Left ventricle myocardium superior (tissue), 1 donor: ENCODE measurements at regions not wholly inside any gene's neighbourhood (a gene's known extent, or its start where the extent isn't known, plus 50 kb on each side); places are given as distances from the start of the nearest gene placed in this dataset.

Experiments
- ATAC-seq: fragments of 200-7000 bp; cut with Tn5 transposase; one replicate; pipeline ENCODE4 v1.9.1; 2020; ENCODE audit warnings: mild to moderate bottlenecking, moderate library complexity
- DNase-seq: peaks from one replicate; pipeline ENCODE4 v3.0.0-alpha.2; 2020
- intact Hi-C: fragments of 100-400 bp; cut with micrococcal nuclease; formaldehyde crosslinking; loops from one replicate; pipeline ENCODE4 v1.11.0; 2022
- donor health status: DM: no; HTN: yes; CAD: no; lungs with severe emphysema.

DNA sequence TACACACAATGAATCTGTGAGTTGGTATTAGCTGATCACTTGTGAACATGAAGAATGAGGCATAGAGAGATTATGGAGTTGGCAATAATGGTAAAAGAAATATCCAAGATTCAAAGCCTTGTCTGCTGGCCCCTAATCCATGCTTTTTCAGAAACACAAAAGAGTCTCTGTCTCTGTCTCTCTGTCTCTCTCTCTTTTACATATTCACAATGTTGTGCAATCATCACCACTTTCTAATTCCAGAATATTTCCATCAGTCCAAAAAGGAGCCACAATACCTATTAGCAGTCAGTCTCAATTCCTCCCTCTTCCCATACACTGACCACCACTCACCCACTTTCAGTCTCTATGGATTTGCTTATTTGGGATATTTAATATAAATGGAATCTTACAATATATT, 370.1 kb upstream of the CDH8 start:
- no peak for ATAC-seq
- no peak for DNase-seq
- intact Hi-C loops, result no loop called here

DNA sequence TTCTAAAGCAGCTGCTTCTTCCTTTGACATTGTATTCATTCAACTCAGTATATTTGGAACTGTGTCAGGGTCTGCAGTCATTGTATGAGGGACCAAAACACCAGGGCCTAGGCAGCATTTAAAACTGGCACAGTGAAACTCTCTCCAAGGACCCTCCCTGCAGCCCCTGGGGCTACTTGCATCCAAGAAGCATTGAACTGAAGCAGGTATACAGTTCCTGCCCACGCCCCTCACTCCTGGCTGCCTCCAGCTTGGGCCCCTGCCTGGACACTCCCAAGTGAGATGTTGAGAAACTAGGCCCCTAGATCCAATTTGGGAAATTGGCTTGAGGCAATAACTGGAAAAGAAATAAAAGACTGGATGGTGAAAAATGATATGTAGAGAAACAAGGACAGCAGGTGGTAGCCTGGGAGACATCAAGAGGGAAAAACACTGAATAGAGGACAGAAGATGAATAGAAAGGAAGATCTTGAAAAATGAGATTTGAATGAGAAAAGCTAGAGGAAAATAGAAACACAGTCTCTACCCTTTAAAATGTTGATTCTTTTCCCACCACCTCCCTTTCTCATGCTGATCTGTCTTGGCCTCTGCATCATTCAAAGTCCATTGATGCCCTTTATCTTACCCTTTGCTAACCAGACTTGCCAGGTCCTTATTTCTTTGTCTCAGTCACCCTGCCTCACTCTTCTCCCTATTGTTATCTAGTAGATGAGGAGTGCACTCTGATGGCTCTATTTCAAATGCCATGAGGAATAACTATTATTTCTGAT, 368.8 kb upstream of the CDH8 start:
- no peak for ATAC-seq
- DNase-seq, result no peak
- intact Hi-C loops, result no loop called here

- ATAC-seq (no peak), DNase-seq (no peak)
- intact Hi-C loops, result no loop called here
These were observed 356.5 kb upstream of the CDH8 start for GRCh38 chr16:62392698-62393097.

GRCh38 chr16:62391940-62392339, 355.7 kb upstream of the CDH8 start:
- DNase-seq, result no peak
- intact Hi-C loops, result no loop called here
- ATAC-seq, result no peak

- intact Hi-C loops, result no loop called here
- no peak for DNase-seq
- ATAC-seq, result no peak
These were observed 354.9 kb upstream of the CDH8 start for GRCh38 chr16:62391134-62391533.

- no peak for ATAC-seq
- intact Hi-C loops, result no loop called here
- DNase-seq, result no peak
These were observed 354.0 kb upstream of the CDH8 start for GRCh38 chr16:62390214-62390613.

DNA sequence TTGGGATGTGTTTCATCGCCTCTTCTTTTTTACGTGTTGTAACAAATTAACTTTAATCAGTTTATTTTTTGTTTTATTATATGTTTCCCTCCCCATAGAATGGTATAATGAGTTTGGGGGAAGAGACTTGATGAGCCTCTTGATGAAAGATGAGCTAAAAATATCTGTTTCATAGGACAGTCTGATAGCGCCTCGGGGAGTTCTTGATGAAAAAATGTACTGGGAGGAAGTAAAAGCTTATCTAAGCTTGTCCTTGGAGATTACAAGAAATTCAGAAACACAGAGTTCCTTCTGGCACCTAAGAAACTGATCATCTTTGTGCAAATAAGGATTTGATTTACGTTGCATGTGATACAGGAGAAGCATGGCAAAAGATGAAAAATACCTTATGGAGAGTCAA, 350.2 kb upstream of the CDH8 start:
- ATAC-seq (no peak), DNase-seq (no peak)
- intact Hi-C loops, result no loop called here

GRCh38 chr16:62383941-62384340, 347.7 kb upstream of the CDH8 start:
- ATAC-seq (no peak), DNase-seq (no peak)
- intact Hi-C loops, result no loop called here

- ATAC-seq (no peak), DNase-seq (no peak)
- intact Hi-C loops, result no loop called here
These were observed 334.2 kb upstream of the CDH8 start for GRCh38 chr16:62370445-62370844.

DNA sequence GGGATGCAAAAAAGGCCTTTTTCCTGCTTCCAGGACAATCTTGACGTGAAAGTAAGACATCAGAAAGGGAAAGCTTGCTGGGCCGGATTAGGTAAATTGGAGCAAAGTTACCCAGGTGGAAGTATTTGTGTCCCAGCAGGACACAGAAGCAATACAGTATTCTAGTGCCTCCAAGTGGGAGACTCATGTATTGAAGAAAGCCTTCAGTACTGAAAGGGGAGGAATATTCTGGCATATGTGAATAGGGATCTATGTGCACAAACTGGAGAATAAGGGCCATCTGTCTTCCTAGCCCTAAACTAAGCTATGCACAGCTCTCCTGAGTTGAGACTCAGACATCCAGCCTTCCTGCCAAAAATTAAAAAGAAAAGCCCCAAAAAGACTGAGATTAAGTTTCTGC, 327.3 kb upstream of the CDH8 start:
- intact Hi-C loops, result no loop called here
- ATAC-seq, result no peak
- DNase-seq, result no peak

DNA sequence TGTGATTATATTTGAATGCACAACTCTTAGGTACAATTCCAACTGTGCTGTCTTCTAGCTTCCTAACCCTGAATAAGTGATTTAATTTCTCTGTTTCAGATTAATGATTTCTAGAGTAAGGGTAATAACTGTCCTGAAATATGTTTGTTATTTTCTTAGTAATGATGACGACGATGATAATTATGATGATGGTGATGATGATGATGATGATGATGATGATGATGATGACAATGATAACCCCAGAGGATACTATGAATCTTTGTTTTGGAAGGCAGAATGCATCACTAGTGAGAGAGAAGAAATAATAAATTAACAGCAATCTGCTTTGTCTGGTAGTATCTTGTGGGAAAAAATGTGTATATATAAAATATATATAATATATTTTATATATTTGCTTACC, 317.1 kb upstream of the CDH8 start:
- no peak for DNase-seq
- intact Hi-C loops, result no loop called here
- no peak for ATAC-seq

DNA sequence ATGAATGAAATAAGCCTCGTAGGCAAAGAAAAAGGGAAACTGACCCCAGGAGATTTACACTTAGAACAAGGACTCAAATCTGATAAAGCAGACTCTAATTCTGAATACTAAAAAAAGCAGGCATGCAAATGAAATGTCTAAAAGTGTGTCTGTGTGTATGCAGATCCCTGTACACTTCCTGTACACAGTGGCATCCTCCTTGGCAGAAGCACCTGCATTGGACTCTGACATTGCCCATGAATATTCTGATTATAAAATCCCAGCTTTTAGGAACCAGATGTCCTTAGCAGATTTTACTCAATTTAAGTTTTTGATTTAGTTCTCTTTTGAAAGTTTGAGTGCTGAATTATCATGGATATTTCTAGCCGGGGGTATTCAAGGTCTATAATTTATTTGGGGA, 306.0 kb upstream of the CDH8 start:
- ATAC-seq (no peak), DNase-seq (no peak)

GRCh38 chr16:62335356-62335755, 299.1 kb upstream of the CDH8 start:
- no peak for DNase-seq
- intact Hi-C loops, result no loop called here
- ATAC-seq, result no peak

More for the DNA sequence above, 306.0 kb upstream of the CDH8 start:
- intact Hi-C loops, result no loop called here

GRCh38 chr16:62321606-62322005, 285.4 kb upstream of the CDH8 start:
- no peak for DNase-seq
- ATAC-seq, result no peak
- intact Hi-C loops, result no loop called here

DNA sequence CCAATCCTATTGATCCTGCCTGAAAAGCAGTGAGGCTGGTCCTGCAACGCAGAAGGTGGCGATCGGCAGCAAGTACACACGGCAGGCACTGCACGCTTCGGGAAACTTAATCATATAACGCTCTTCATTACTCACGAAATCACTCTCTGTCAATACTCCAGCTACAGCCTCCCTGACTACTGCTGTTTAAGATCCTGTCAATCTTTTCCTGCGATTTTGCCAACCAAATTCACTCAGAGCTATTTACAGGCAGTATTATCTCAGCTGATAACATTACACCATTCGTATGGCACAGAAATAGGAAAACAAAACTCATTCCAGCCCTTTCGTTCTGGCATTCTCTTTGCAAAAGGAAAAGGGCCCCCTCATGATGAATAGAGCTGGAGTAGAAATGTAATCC, 262.4 kb upstream of the CDH8 start:
- ATAC-seq, result no peak
- DNase-seq, result no peak
- intact Hi-C loops, result no loop called here

DNA sequence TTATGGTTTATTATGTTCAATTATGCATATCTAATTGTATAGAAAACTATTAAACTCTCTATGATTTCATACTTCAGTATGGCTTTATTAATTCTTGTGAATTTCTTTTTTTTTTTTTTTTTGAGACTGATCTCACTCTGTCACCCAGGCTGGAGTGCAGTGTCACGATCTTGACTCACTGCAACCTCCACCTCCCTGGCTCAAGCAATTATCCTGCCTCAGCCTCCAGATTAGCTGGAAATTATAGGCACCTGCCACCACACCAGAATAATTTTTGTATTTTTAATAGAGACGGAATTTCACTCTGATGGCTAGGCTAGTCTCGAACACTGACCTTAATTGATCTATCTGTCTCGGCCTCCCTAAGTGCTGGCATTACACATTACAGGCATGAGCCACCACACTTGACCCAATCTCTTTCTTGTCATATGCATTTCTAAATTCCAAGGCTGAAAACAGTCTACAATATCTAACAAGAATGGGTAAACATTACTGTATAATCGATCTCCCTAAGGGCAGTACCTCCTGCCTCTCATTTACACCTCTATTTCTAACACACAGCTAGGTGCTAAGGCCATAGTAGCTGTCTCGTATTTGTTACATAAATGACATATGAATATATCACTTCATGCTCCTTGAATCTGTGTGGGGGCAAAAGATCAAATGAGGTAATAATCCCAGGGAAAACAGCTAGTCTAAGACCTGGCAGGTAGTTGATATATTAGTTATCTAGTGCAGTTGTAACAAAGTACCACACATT, 258.2 kb upstream of the CDH8 start:
- DNase-seq, result no peak
- ATAC-seq, result no peak
- intact Hi-C loops, result no loop called here

DNA sequence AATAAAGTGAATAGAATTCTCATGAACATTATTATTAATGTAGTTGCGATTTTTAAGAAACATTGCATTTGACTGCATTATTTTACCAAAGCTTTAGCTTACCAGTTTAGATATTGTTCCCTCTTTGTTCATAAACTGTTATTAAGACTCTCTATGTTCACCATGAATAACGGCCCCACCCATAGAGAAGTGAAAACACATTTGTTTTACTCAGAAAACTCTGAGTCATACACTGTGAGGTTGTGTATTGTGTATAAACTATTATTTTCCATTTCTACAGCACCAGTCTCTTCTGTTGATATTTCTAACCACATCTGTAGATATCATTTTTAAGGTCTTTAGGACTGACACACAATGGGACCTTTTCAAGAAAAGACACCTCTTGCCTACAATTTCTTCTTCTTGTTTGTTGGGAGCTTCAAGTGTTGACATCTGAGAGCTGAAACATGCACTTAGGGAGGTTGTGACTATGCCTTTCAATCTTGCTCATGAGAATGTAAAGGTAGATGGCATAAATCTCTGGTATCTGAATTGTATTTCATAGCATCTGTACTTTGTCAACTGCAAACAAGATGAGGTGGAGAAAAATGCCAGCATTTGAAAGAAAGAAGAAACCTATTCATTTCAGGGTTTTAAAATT, 252.9 kb upstream of the CDH8 start:
- no peak for ATAC-seq
- intact Hi-C loops, result no loop called here
- no peak for DNase-seq

GRCh38 chr16:62280506-62280905, 244.3 kb upstream of the CDH8 start:
- intact Hi-C loops, result no loop called here
- ATAC-seq, result no peak
- DNase-seq, result no peak

- no peak for ATAC-seq
These were observed 241.7 kb upstream of the CDH8 start for GRCh38 chr16:62277942-62278341.

DNA sequence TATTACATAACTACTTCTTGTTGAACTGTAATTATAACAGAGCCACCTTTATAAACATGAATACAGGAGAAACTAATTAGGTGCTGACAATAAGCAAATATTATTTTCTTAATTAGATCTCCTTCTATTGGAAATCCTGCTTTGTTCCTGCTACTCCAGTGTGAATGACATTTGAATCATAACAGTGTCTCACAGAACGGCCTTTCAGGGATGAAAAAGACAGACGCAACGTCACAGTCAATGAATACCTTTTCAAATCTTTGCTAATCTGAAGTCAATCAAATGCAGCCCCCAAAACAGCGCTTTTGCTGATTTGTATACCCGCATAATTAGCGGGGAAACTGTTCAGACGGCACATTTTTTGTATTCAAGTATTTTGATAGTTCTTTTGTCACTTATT, 240.4 kb upstream of the CDH8 start:
- ATAC-seq (no peak), DNase-seq (no peak)
- intact Hi-C loops, result no loop called here

More at GRCh38 chr16:62277942-62278341, 241.7 kb upstream of the CDH8 start:
- intact Hi-C loops, result no loop called here
- DNase-seq, result no peak

- intact Hi-C loops, result no loop called here
- DNase-seq (no peak), ATAC-seq (no peak)
These were observed 235.8 kb upstream of the CDH8 start for GRCh38 chr16:62272035-62272434.
